GM12878 (cell line): ENCODE measurements at regions not wholly inside any gene's neighbourhood (a gene's known extent, or its start where the extent isn't known, plus 50 kb on each side); places are given as distances from the start of the nearest gene placed in this dataset.

Experiments used
- ATAC-seq: fragments of 200-7000 bp; cut with Tn5 transposase; 3 replicates; pipeline ENCODE4 v1.9.1; 2020; ENCODE audit warnings: mild to moderate bottlenecking, moderate library complexity
- BruUV-seq: library from RNA; stranded (reverse); fragments of 400-500 nt; replicated peaks from 2 replicates; lab custom pipeline; 2021; lab: Mats Ljungman, UMichigan
- CTCF ChIA-PET: fragments of 300-600 bp; sonication (Branson Sonifier 250); formaldehyde crosslinking; extraction: SDS; loops from one replicate; lab custom pipeline; 2021; ENCODE audit warnings: inconsistent platforms; lab: Yijun Ruan, JAX
- POLR2A ChIA-PET: fragments of 350-600 bp; formaldehyde crosslinking; extraction: SDS; loops from one replicate; lab custom pipeline; 2021; ENCODE audit warnings: inconsistent platforms; lab: Charles Lee
- RAD21 ChIA-PET: fragments of 300-600 bp; sonication (Branson Sonifier 250); formaldehyde crosslinking; loops from one replicate; lab custom pipeline; 2023; ENCODE audit warnings: antibody characterized with exemption; ENCODE audit not compliant: unreplicated experiment; lab: Charles Lee
- SMC1A ChIA-PET: fragments of 300-600 bp; sonication (Branson Sonifier 250); formaldehyde crosslinking; loops from one replicate; lab custom pipeline; 2023; ENCODE audit not compliant: unreplicated experiment, uncharacterized antibody; lab: Charles Lee
- DNase-seq: peaks from one replicate; pipeline ENCODE4 v3.0.0-alpha.2; 2011; ENCODE audit warnings: low read depth, low spot score
- FAIRE-seq: peaks from 3 replicates; lab custom pipeline; 2011; peaks lifted over from hg19 to GRCh38; lab: Jason Lieb, UNC
- H2AFZ ChIP-seq: 2 replicates; pipeline ENCODE4 v1.6.0; 2011; ENCODE audit warnings: low read depth, low read length, control low read depth; ENCODE audit not compliant: control insufficient read depth
- H3K27ac ChIP-seq: 2 replicates; pipeline ENCODE4 v1.5.1; 2011; ENCODE audit warnings: control low read depth; ENCODE audit not compliant: control insufficient read depth, insufficient read depth
- H3K27me3 ChIP-seq, 2 experiments: replicated peaks in 1 of 2; 2 replicates each; pipeline versions ENCODE4 v1.6.0 to v1.6.1; 2011; ENCODE audit warnings: low read length in 1 of 2; ENCODE audit not compliant: control insufficient read depth in 2 of 2, insufficient read depth in 2 of 2
- H3K36me3 ChIP-seq, 2 experiments: 2 replicates each; pipeline ENCODE4 v1.5.1; 2011; ENCODE audit warnings: low read length in 1 of 2; ENCODE audit not compliant: control insufficient read depth in 2 of 2, insufficient read depth in 2 of 2
- H3K4me1 ChIP-seq: 2 replicates; pipeline ENCODE4 v1.6.1; 2011; ENCODE audit warnings: mild to moderate bottlenecking, low read length, moderate library complexity, mixed read lengths; ENCODE audit not compliant: control insufficient read depth, insufficient read depth
- H3K4me2 ChIP-seq: 2 replicates; pipeline ENCODE4 v1.6.0; 2011; ENCODE audit warnings: control low read depth; ENCODE audit not compliant: control insufficient read depth, insufficient read depth
- H3K4me3 ChIP-seq: fragments of 200-600 bp; sonication (generic); 2 replicates; pipeline ENCODE4 v1.5.1; 2016
- H3K79me2 ChIP-seq: 2 replicates; pipeline ENCODE4 v1.6.0; 2011; ENCODE audit warnings: low read length; ENCODE audit not compliant: control insufficient read depth, insufficient read depth
- H3K9ac ChIP-seq: 2 replicates; pipeline ENCODE4 v1.8.0; 2011; ENCODE audit warnings: low read length, control low read depth, mixed read lengths; ENCODE audit not compliant: control insufficient read depth, insufficient read depth
- H3K9me3 ChIP-seq: replicated peaks from 3 replicates; pipeline ENCODE4 v1.5.1; 2011; ENCODE audit warnings: mild to moderate bottlenecking, low read length; ENCODE audit not compliant: control insufficient read depth, insufficient read depth
- H4K20me1 ChIP-seq: 2 replicates; pipeline ENCODE4 v1.6.0; 2011; ENCODE audit not compliant: control insufficient read depth, insufficient read depth
- BCL11A ChIP-seq: IDR thresholded peaks from 2 replicates; pipeline ENCODE4 v1.6.1; 2011; ENCODE audit warnings: low read depth, low read length
- ELK1 ChIP-seq: IDR thresholded peaks from 2 replicates; pipeline ENCODE4 v1.6.1; 2012; ENCODE audit warnings: low read depth, low read length, improper control_type of control experiment
- ETV6 ChIP-seq, 2 experiments: fragments of 450-650 bp in 1 of 2; IDR thresholded peaks in 1 of 2; conservative IDR thresholded peaks in 1 of 2; 2 replicates each; pipeline ENCODE4 v1.6.1; 2014; ENCODE audit warnings: antibody characterized with exemption in 1 of 2, borderline replicate concordance in 1 of 2, low read depth in 1 of 2, mild to moderate bottlenecking in 1 of 2, moderate library complexity in 1 of 2
- GATAD2B ChIP-seq: fragments of 450-650 bp; conservative IDR thresholded peaks from 2 replicates; pipeline ENCODE4 v1.6.1; 2017; ENCODE audit warnings: low read depth, mild to moderate bottlenecking, moderate library complexity
- IRF5 ChIP-seq: fragments of 450-650 bp; IDR thresholded peaks from 2 replicates; pipeline ENCODE4 v1.6.1; 2017; ENCODE audit warnings: borderline replicate concordance
- KAT2A ChIP-seq: conservative IDR thresholded peaks from 2 replicates; pipeline ENCODE4 v1.6.1; 2011; ENCODE audit warnings: low read depth, low read length; ENCODE audit not compliant: control insufficient read depth
- MYC ChIP-seq: IDR thresholded peaks from 2 replicates; pipeline ENCODE4 v1.6.1; 2011; ENCODE audit warnings: mild to moderate bottlenecking, low read length, moderate library complexity, inconsistent platforms; ENCODE audit not compliant: insufficient read depth, insufficient replicate concordance, insufficient read length, severe bottlenecking
- NFXL1 ChIP-seq: fragments of 450-650 bp; IDR thresholded peaks from 2 replicates; pipeline ENCODE4 v1.6.1; 2017; ENCODE audit warnings: antibody characterized with exemption, mild to moderate bottlenecking, borderline replicate concordance
- NR2C1 ChIP-seq: fragments of 450-650 bp; IDR thresholded peaks from 2 replicates; pipeline ENCODE4 v1.6.1; 2017; ENCODE audit warnings: antibody characterized with exemption, mild to moderate bottlenecking, moderate library complexity
- POLR2A ChIP-seq: IDR thresholded peaks from 2 replicates; pipeline ENCODE4 v1.6.1; 2011; ENCODE audit warnings: low read depth, mild to moderate bottlenecking, low read length
- POLR2AphosphoS5 ChIP-seq: IDR thresholded peaks from 2 replicates; pipeline ENCODE4 v1.6.1; 2011; ENCODE audit warnings: mild to moderate bottlenecking, low read length, inconsistent platforms
- RCOR1 ChIP-seq: conservative IDR thresholded peaks from 2 replicates; pipeline ENCODE4 v1.6.1; 2012; ENCODE audit warnings: low read depth, low read length, improper control_type of control experiment
- RELA ChIP-seq: fragments of 450-650 bp; IDR thresholded peaks from 2 replicates; pipeline ENCODE4 v1.8.0; 2014; ENCODE audit warnings: borderline replicate concordance; ENCODE audit not compliant: partially characterized antibody
- RFX5 ChIP-seq: IDR thresholded peaks from 2 replicates; pipeline ENCODE4 v1.6.1; 2011; ENCODE audit warnings: low read depth, low read length, improper control_type of control experiment
- SUZ12 ChIP-seq: fragments of 200-600 bp; sonication (generic); IDR thresholded peaks from one replicate; pipeline ENCODE4 v1.6.1; 2018; ENCODE audit warnings: antibody characterized with exemption, mild to moderate bottlenecking; ENCODE audit not compliant: unreplicated experiment
- ZSCAN29 ChIP-seq: fragments of 450-650 bp; IDR thresholded peaks from 2 replicates; pipeline ENCODE4 v1.6.1; 2017; ENCODE audit warnings: mild to moderate bottlenecking, moderate library complexity
- WGBS: methylation state at CpG from one replicate; pipeline ENCODE4 v1.1.6; 2016; ENCODE audit warnings: low lambda C conversion rate; ENCODE audit not compliant: insufficient replicate concordance, insufficient coverage; ENCODE audit errors: missing lambda C conversion rate; 5-methylcytosine and 5-hydroxymethylcytosine counted together
- in situ Hi-C: fragments of 300-500 bp; cut with MboI; formaldehyde crosslinking; loops from 9 replicates; pipeline ENCODE4 v1.14.3; 2018; ENCODE audit warnings: mixed read lengths
- intact Hi-C: fragments of 100-400 bp; cut with micrococcal nuclease; formaldehyde crosslinking; loops from one replicate; pipeline ENCODE4 v1.14.2; 2022; ENCODE audit not compliant: unreplicated experiment
- TF ChIP-seq, protein P1 (sequence below): fragments of 450-650 bp; formaldehyde crosslinking; IDR thresholded peaks from 2 replicates; pipeline ENCODE4 v1.5.0; 2022; ENCODE audit warnings: mild to moderate bottlenecking, missing genetic modification characterization

DNA sequence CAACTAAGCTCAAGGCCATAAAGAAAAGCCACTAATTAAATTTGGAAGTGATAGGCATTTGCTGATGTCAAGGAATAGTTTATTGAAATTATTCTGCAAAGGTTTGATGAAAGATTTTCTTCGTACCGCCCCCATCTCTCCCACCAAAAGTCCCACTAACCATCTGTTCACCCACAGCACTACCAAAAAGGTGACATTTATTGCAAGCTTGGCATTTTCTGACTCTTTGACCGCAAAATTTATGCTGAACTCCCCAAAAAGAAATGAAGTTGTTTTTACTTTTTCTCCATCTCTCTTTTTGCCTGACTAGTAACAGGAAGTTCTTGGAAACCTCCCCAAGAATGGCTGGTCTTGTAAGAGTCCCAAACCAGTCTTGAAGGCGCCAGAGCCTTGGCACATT, 384.9 kb upstream of the SOX9 start (continued):
- TF ChIP-seq ETV6 (conservative IDR thresholded peaks at IDR 0.05 in 1 of 2, IDR thresholded peaks at IDR 0.05 in 1 of 2; ENCODE audit: borderline replicate concordance in 1 of 2, low read depth in 1 of 2) (no peak), IRF5 (no peak), RFX5 (no peak), NR2C1 (no peak)
- TF ChIP-seq, protein P1, sequence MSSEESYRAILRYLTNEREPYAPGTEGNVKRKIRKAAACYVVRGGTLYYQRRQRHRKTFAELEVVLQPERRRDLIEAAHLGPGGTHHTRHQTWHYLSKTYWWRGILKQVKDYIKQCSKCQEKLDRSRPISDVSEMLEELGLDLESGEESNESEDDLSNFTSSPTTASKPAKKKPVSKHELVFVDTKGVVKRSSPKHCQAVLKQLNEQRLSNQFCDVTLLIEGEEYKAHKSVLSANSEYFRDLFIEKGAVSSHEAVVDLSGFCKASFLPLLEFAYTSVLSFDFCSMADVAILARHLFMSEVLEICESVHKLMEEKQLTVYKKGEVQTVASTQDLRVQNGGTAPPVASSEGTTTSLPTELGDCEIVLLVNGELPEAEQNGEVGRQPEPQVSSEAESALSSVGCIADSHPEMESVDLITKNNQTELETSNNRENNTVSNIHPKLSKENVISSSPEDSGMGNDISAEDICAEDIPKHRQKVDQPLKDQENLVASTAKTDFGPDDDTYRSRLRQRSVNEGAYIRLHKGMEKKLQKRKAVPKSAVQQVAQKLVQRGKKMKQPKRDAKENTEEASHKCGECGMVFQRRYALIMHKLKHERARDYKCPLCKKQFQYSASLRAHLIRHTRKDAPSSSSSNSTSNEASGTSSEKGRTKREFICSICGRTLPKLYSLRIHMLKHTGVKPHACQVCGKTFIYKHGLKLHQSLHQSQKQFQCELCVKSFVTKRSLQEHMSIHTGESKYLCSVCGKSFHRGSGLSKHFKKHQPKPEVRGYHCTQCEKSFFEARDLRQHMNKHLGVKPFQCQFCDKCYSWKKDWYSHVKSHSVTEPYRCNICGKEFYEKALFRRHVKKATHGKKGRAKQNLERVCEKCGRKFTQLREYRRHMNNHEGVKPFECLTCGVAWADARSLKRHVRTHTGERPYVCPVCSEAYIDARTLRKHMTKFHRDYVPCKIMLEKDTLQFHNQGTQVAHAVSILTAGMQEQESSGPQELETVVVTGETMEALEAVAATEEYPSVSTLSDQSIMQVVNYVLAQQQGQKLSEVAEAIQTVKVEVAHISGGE = no peak
- TF ChIP-seq, all 136 proteins: peak for 0

DNA sequence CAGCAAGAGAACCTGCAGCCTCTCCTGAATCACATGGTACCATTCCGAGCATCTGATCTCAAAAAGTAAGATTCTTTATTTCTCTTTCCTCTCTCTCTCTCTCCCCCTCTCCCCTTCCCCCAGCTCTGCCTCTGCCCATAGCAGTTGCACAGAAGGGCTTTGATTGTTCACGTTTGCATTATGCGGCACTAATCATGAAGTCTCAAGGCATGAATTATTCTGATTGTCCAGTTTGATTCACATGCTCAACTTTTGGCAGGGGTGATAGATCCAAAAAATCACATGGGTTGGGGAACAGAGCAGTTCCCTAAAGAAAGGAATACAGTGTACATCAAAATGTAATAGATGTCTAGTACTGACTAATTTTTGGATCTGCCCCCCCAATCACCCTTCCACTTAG, 380.0 kb upstream of the SOX9 start:
- H3K4me1 ChIP-seq = no peaks in the 10 kb centered on the region
- no peaks in the 10 kb centered on the region for H4K20me1 ChIP-seq
- RAD21 ChIA-PET = no interaction called here
- no peaks in the 10 kb centered on the region for H3K9me3 ChIP-seq
- no peak overlapping the region for H2AFZ ChIP-seq
- WGBS = 35% methylated on average over 3 of the region's 3 CpGs
- intact Hi-C loops (loop anchor here (10.0 kb wide), 1 partner anchor 266 kb away; no protein-coding TSS in a partner anchor), in situ Hi-C loops (no loop called here)
- H3K9ac ChIP-seq = no peak overlapping the region
- FAIRE-seq (no peak), DNase-seq (no peak), ATAC-seq (no peak)
- BruUV-seq = no TSS peak
- H3K4me2 ChIP-seq = no peak overlapping the region
- SMC1A ChIA-PET = no interaction called here
- H3K27me3 ChIP-seq = no peaks in the 10 kb centered on the region
- POLR2A ChIA-PET = no interaction called here
- H3K36me3 ChIP-seq = no peaks in the 10 kb centered on the region
- H3K79me2 ChIP-seq = no peaks in the 10 kb centered on the region
- H3K4me3 ChIP-seq = no peak overlapping the region
- H3K27ac ChIP-seq = no peak overlapping the region
- CTCF ChIA-PET = no interaction called here
- TF ChIP-seq MYC (no peak), POLR2AphosphoS5 (no peak), ELK1 (no peak), RELA (no peak), GATAD2B (no peak), ZSCAN29 (no peak), NFXL1 (no peak), SUZ12 (no peak), IRF5 (no peak), POLR2A (no peak), RCOR1 (no peak), BCL11A (no peak), KAT2A (no peak)
